Activated CD4-positive, alpha-beta T cell treated with anti-CD3 and anti-CD28 coated beads, Interleukin-2, amount 50 U/mL, for 24 hours (primary cell): ENCODE measurements at regions not wholly inside any gene's neighbourhood (a gene's known extent, or its start where the extent isn't known, plus 50 kb on each side); places are given as distances from the start of the nearest gene placed in this dataset.

Source experiments
- DNase-seq, 2 donors: peaks; one replicate each; pipeline ENCODE4 v3.0.0-alpha.2; 2020; ENCODE audit warnings: low read depth in 1 of 2, low spot score in 1 of 2

DNA sequence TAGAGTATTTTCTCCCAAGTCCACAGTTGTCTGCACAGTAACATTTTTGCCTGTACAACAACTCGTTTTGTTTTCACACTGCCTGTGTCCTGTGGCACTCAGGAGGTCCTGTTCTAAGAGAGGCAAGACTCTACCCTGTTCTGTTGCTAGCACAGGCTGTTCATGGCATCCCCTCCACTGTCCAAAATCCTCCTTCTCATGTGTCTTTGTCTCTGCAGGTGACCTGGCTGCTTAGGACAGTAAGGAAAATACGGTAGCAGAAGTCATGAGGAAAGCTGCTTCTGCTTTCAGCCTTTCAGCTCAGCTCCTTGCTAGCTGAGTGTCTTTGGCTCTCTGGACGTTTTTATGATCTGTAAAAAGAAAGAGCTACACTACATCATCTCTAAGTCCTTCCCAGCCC lies 205.9 kb downstream of the C1D start:
- DNase-seq: no peak

GRCh38 chr2:67857836-67858235 lies 205.0 kb downstream of the C1D start:
- no peak for DNase-seq

DNA sequence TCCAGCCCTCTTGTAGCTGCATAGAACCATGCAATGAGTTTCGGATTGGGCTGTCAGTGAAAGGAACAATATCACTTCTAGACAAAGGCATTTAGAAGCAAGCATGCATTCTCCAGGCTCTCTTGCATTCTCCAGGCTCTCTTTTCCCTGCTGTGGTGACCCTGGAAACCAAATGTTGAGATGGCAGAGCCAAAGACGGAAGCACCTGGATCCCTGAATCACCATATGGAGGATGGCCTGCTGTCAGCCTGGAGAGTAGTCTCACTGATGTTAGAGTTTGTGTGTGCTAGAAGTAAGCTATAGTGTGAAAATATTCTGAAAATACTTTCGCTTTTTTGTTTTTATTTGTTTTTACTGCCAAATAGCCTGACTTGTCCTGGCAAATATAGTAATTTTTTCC lies 203.9 kb downstream of the C1D start:
- no peak for DNase-seq

DNA sequence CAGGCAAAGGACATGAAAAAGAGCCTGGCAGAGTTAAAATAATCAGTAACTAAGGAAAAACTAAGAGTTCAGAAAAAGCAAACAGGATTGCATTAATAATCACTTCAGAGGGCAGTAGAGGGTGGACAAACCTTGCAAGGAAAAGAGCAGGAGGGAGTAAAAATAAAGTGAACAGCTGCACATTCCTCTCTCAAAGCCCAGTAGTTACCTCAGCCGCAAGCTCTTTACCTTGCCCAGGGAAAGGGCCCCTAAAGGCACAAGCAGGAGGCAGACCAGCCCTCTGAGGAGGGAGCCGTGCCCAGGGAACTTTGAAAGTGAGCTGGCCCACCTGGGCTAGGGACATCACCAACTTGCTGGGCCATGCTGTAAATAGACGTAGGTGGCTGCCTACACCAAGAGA lies 196.9 kb downstream of the C1D start:
- no peak for DNase-seq

GRCh38 chr2:67867735-67868134 lies 195.1 kb downstream of the C1D start:
- no peak for DNase-seq

DNA sequence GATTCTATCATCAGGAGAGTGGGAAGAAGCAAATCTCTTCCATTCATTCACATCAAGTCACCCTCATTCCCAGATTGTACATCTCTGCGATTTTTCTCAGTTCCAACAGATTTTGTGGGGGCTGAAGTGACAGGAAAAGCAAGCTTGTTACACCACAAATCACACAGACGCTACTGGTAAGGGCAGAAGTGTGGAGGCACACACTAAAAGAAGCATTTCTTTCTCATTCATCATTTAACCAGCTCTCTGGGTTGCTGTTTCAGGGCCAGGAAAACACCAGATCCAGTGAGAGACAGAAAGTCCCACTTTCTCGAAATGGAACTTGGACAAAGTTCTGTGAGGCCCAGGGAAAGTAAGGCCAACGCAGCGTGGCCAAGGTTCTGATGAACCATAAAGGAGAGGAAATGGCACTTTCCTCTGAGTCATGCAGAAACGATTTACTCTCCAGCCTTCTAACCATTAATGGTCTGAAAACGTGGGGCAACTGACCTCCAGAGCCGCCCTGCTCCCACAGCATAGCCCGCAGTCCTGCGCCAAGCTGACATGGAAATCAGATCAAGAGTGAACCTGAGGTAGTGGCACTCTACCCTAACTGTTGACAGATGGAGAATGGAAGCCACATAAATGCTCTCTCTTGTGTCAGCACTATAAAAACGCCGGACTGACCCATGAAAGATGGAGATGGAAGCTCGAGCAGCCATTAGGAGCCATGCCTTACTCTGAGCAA lies 191.0 kb downstream of the C1D start:
- DNase-seq: no peak

DNA sequence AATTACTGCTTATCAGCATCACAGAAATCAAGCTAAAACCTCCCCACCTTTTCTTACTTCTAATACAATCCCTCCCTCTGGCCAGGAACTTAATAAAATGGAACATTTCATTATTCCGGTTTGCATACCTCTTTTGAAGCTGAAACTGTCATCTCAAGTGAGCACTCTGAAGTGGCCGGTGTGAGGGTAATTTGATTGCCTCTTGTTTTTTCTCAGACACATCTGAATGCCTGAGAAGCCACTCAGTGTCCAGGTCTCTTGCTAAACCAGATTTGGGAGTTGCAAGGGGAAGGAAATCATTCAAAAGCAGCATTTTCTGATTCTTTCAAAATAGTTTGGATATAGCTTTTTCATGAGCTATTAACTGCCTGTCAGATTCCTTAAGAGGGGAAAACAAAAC lies 190.3 kb downstream of the C1D start:
- DNase-seq: no peak

DNA sequence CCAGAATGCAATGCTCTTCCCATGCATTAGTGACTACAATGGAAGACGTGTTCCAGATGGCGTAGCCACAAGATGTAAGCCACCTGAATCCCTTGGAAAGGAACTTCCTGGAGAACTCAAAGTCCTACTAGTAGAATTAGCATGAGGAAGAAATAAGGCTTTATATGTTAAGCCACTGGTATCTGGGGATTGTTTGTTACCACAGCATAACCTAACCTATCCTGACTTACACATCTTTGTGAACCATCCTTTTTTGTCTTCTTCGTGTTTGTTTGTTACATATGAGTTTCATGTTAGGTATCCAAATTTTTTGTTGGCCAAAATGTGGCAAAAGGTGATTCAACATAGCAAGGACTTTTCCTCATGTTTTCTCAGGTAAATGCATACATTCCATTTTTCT lies 188.9 kb downstream of the C1D start:
- DNase-seq: no peak

DNA sequence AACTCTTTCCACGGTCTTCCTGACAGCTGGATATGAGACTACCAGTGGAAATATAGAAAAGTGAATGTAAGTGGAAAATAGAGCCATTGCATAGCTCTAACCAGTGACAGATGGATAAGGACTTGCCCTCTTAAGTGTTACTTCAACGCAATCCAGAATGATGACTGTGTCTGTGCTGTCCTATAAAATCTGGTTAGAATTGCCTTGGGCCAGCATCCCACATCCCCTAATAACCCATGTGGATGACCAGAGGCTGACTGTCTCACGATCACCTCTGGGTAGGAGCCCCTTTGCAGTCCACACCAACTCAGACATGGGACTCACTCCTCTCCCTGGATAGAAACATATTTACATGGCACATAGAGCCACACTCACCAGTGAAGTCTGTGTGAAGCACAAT lies 186.6 kb downstream of the C1D start:
- no peak for DNase-seq

DNA sequence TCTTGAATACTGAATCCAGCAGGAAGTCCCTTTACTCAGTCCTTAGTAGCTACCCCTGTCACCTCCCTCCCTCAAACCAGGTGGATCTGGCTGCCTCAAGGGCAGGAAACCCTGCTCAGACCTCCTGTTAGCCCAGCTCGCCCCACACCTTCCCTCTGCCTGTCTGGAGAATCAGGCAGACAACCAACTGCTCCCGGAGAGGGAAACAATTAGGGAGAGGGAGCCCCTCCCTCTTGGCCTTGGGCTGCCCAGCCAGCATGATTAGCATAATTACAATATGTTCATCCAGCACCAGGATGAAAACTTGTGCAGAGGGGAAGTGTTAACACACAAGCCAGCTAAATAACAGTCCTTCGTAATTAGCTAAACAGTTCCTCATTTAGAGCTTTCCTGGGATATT lies 185.5 kb downstream of the C1D start:
- DNase-seq: no peak

GRCh38 chr2:67878743-67879142 lies 184.1 kb downstream of the C1D start:
- no peak for DNase-seq

GRCh38 chr2:67879586-67880290 lies 183.1 kb downstream of the C1D start:
- DNase-seq: no peak

DNA sequence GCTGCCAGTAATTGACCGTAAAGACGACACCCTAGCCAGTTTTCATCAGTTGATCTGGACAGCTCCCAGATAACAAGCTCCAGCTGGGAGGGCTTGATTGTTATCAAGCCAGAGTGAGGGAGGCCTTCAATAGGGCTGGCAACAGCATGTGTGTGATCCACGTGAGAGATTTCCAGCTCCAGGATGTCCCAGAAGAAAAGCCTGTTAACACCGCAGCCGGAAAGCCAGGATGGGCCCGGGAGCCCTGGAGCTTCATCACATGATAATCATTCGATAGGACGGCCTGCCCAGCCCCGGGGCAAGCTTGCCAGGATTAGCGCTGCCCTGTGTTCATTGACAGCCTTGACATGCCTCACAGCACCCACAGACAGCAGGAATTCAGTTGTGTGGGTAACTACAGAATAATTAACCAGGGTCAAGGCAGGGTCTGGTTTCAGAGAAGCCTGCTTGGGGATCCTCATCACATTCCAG lies 182.5 kb downstream of the C1D start:
- no peak for DNase-seq

GRCh38 chr2:67881816-67882215 lies 181.0 kb downstream of the C1D start:
- no peak for DNase-seq

GRCh38 chr2:67883316-67884087 lies 179.3 kb downstream of the C1D start:
- DNase-seq: no peak

- DNase-seq: no peak
These were observed 174.3 kb downstream of the C1D start for GRCh38 chr2:67888351-67889005.

- DNase-seq: no peak
These were observed 173.7 kb downstream of the C1D start for GRCh38 chr2:67889056-67889455.

DNA sequence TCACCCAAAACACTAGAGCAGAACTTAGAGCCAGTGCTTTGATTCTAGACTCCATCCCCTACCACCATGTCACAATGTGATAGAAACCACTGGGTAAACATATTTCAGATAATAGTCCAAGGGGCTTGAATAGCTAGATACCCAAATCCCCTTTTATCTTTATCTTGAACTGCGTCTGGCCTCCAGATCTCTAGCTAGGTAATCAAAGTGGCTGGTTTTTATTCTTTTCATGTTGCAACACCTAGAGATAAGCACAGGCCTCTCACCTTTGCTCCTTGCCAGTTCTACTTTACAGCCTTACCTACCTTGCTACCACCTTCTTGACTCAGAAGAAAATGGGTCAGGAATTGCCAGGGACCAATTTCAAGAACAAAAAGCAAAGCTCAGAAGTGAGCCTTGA lies 171.2 kb downstream of the C1D start:
- no peak for DNase-seq

GRCh38 chr2:67892339-67892846 lies 170.4 kb downstream of the C1D start:
- DNase-seq: no peak

GRCh38 chr2:67895227-67895941 lies 167.4 kb downstream of the C1D start:
- no peak for DNase-seq

- no peak for DNase-seq
These were observed 166.7 kb downstream of the C1D start for GRCh38 chr2:67896076-67896475.
